ENCODE measurements at regions not wholly inside any gene's neighbourhood (a gene's known extent, or its start where the extent isn't known, plus 50 kb on each side); places are given as distances from the start of the nearest gene placed in this dataset.

DNA sequence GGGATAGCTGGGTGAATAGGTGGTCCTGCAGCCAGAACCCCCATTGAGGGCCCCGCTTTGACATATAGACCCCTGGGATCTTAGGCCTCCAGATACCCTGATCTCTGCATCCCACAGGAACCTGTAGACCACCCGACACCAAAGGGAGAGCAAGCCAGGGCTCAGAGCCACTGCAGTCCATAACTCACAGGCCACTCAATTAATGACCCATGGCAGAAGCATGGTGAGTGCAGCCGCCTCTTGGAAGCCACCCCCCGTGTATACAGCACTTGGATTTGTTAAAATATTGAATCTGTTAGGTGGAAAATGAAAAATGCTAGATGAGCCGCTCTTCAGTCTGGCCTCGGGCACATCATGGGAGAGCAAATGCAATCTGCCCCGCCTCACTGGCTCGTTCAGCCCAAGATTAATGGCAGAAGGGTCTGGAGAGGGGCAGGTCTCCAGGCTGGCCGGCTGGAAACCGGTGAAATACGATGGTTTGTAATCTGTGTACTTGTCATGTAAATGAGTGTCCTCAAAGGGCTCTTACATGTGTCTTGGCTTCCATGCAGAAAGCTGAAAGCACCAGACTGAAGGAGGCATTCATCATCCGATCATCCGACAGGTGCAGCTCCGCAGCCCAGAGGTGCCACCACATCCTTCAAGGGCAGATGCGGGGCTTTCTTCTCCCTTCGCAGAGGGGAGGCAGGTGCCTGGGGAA, 111.3 kb downstream of the OLFM1 start:
- H3K4me1 ChIP-seq, result no peaks in the 10 kb centered on the region
- no peak for DNase-seq
- no peaks in the 10 kb centered on the region for H3K27me3 ChIP-seq
- no peaks in the 10 kb centered on the region for H3K36me3 ChIP-seq
- TF ChIP-seq, protein P1, sequence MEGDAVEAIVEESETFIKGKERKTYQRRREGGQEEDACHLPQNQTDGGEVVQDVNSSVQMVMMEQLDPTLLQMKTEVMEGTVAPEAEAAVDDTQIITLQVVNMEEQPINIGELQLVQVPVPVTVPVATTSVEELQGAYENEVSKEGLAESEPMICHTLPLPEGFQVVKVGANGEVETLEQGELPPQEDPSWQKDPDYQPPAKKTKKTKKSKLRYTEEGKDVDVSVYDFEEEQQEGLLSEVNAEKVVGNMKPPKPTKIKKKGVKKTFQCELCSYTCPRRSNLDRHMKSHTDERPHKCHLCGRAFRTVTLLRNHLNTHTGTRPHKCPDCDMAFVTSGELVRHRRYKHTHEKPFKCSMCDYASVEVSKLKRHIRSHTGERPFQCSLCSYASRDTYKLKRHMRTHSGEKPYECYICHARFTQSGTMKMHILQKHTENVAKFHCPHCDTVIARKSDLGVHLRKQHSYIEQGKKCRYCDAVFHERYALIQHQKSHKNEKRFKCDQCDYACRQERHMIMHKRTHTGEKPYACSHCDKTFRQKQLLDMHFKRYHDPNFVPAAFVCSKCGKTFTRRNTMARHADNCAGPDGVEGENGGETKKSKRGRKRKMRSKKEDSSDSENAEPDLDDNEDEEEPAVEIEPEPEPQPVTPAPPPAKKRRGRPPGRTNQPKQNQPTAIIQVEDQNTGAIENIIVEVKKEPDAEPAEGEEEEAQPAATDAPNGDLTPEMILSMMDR (IDR thresholded peaks at IDR 0.05; ENCODE audit: low read depth, low read length), result no peak
- H3K4me3 ChIP-seq (ENCODE audit: low read depth, low read length), result no peak overlapping the region
- no peaks in the 10 kb centered on the region for H3K9me3 ChIP-seq

DNA sequence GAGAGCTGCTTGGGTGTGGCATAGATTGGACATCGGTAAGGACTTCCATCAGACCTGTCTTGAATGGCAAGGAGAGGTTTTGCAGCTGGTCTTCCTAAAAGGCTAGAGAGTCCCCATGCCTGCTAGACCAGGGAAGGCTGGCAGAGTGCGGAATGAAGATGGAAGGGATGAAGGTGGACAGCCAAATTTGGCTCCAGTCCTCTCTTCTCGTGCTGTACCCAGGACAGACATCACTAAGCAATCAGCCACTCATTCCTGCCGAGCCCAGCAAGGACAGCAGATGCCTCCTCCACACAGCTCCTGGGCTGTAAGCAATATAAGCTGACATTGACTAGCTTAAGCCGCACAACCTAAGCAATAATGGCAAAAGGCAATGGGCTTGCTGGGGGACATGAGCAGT, 112.0 kb downstream of the OLFM1 start:
- DNase-seq, result no peak
- H3K27me3 ChIP-seq, result no peaks in the 10 kb centered on the region
- H3K4me3 ChIP-seq (ENCODE audit: low read depth, low read length), result no peak overlapping the region
- no peaks in the 10 kb centered on the region for H3K4me1 ChIP-seq
- TF ChIP-seq, protein P1 (IDR thresholded peaks at IDR 0.05; ENCODE audit: low read depth, low read length), result no peak
- no peaks in the 10 kb centered on the region for H3K36me3 ChIP-seq
- no peaks in the 10 kb centered on the region for H3K9me3 ChIP-seq

DNA sequence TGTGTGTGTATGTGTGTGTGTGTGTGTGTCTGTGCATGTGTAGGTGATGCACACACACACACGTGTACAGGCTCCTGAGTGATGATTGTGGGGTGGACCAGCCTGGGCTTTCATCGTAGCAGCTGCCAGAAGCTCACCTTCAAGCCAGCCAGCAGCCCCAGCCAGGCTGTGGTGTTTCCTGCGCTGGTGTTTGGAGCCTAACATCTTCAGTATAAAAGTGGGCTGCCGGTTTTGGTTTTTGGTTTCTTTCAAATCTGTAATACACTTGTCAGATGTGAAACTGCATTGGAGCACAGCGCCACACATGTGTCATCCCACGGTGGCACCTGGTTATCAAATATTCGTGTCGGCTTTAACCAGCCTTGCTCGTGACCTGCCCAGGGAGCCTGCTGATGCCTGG, 114.2 kb downstream of the OLFM1 start:
- Histone ChIP-seq H3K4me1 (no peaks in the 10 kb centered on the region), H3K27me3 (no peaks in the 10 kb centered on the region), H3K36me3 (no peaks in the 10 kb centered on the region), H3K9me3 (no peaks in the 10 kb centered on the region), H3K4me3 (ENCODE audit: low read depth, low read length) (no peak overlapping the region)
- DNase-seq, result no peak
- TF ChIP-seq, protein P1 (IDR thresholded peaks at IDR 0.05; ENCODE audit: low read depth, low read length), result no peak

DNA sequence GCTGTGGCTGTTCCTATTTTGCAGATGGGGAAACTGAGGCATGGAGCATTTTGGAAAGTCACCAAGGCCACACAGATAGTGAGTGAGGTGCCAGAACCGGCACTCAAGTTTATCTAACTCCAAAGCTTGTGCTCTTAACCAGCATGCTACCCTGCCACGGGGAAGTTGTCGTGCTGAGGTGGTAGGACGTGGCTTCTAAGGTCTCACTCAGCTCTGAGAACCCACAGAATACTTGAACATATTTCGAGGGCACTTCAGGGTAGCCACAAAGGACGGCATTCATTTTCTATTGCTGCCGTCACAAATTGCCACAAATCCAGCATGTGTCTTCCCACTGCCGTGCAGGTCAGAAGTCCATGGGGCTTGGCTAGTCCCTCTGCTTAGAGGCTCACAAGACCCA, 116.7 kb downstream of the OLFM1 start:
- TF ChIP-seq, protein P1 (IDR thresholded peaks at IDR 0.05; ENCODE audit: low read depth, low read length), result no peak
- DNase-seq, result no peak
- Histone ChIP-seq H3K4me3 (ENCODE audit: low read depth, low read length) (no peak overlapping the region), H3K27me3 (no peaks in the 10 kb centered on the region), H3K36me3 (no peaks in the 10 kb centered on the region), H3K9me3 (no peaks in the 10 kb centered on the region), H3K4me1 (no peaks in the 10 kb centered on the region)

DNA sequence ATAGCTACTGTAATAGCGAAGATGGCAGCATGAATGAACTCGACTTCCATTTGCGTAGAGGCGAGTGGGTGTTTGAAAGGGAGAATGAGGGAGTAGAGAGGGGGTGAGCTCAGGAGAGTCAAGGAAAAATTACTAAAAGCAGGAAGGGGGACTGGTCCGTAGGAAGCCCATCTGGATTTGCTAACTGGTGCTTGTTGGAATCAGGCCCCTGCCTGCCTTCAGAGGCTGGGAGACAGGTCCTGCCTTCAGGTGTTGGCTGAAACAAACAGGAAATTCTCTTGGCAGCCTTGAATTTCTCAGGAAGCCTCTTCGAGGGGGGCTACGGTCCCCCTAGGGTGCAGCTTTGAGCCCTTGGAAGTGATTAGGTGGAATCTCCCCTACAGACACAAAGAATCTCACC, 121.7 kb downstream of the OLFM1 start:
- H3K9me3 ChIP-seq, result peaks cover 2% of the 10 kb centered on the region
- H3K36me3 ChIP-seq, result no peaks in the 10 kb centered on the region
- H3K4me3 ChIP-seq (ENCODE audit: low read depth, low read length), result no peak overlapping the region
- TF ChIP-seq, protein P1 (IDR thresholded peaks at IDR 0.05; ENCODE audit: low read depth, low read length), result no peak
- no peak for DNase-seq
- peaks cover 2% of the 10 kb centered on the region for H3K4me1 ChIP-seq
- H3K27me3 ChIP-seq, result no peaks in the 10 kb centered on the region

DNA sequence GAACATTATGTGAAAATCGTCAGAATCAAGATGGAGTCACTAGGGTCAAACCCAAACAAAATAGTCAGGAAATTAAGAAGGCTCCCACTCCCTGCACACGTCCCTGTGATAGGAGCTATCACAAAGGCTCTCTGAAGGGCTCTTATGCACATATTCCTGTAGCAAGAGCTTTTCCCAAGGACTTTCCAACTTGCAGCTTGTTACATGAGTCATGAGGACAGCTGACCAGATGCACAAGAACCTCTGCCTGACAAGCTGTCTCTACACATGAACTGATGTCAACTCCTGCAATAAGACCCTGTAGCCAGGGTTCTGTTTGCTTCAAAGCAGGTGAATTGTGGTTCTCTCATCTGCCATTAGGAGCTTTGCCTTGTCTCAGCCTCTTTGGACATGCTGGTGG, 122.4 kb downstream of the OLFM1 start:
- no peak for DNase-seq
- Histone ChIP-seq H3K4me1 (peaks cover 7% of the 10 kb centered on the region), H3K36me3 (no peaks in the 10 kb centered on the region), H3K27me3 (no peaks in the 10 kb centered on the region), H3K9me3 (peaks cover 2% of the 10 kb centered on the region), H3K4me3 (ENCODE audit: low read depth, low read length) (no peak overlapping the region)
- TF ChIP-seq, protein P1 (IDR thresholded peaks at IDR 0.05; ENCODE audit: low read depth, low read length), result no peak

All from BE2C (cell line).